HepG2 (cell line): ENCODE measurements at regions not wholly inside any gene's neighbourhood (a gene's known extent, or its start where the extent isn't known, plus 50 kb on each side); places are given as distances from the start of the nearest gene placed in this dataset.

Experiments used
- ATAC-seq: fragments of 200-7000 bp; cut with Tn5 transposase; 3 replicates; pipeline ENCODE4 v1.9.1; 2020; ENCODE audit warnings: mild to moderate bottlenecking, moderate library complexity
- BruUV-seq: library from RNA; stranded (reverse); fragments of 400-500 nt; replicated peaks from 2 replicates; lab custom pipeline; 2021; lab: Mats Ljungman, UMichigan
- CTCF ChIA-PET: fragments of 300-600 bp; formaldehyde crosslinking; extraction: SDS; loops from one replicate; lab custom pipeline; 2021; ENCODE audit warnings: low total read pairs, inconsistent platforms, low intra/inter-chr PET ratio; lab: Yijun Ruan, JAX
- POLR2A ChIA-PET: fragments of 350-600 bp; sonication (Branson Sonifier 250); formaldehyde crosslinking; loops from one replicate; lab custom pipeline; 2020; ENCODE audit warnings: antibody characterized with exemption, inconsistent platforms; lab: Yijun Ruan, JAX
- DNase-seq: peaks from one replicate; pipeline ENCODE4 v3.0.0-alpha.2; 2015; ENCODE audit warnings: low spot score
- FAIRE-seq: peaks from 3 replicates; lab custom pipeline; 2011; peaks lifted over from hg19 to GRCh38; lab: Jason Lieb, UNC
- H2AFZ ChIP-seq: one replicate; pipeline ENCODE4 v1.6.1; 2011; ENCODE audit warnings: low read length, inconsistent platforms
- H3K27ac ChIP-seq: fragments of 300-600 bp; 3 replicates; pipeline ENCODE4 v1.8.0; 2011; ENCODE audit warnings: mixed run types, mild to moderate bottlenecking, mixed read lengths, low read length, inconsistent platforms; ENCODE audit not compliant: insufficient read depth; ENCODE audit errors: extremely low read length
- H3K27me3 ChIP-seq, 2 experiments: fragments of 200-600 bp in 1 of 2; 2 replicates in 1 of 2; 3 replicates in 1 of 2; pipeline versions ENCODE4 v1.6.0 to v1.8.0; 2011; ENCODE audit warnings: low read length in 2 of 2, mild to moderate bottlenecking in 2 of 2, moderate library complexity in 2 of 2, inconsistent platforms in 1 of 2; ENCODE audit not compliant: insufficient read depth in 2 of 2, control insufficient read depth in 1 of 2
- H3K36me3 ChIP-seq, 2 experiments: fragments of 200-600 bp in 1 of 2; replicated peaks in 1 of 2; 2 replicates in 1 of 2; 3 replicates in 1 of 2; pipeline versions ENCODE4 v1.5.1 to v1.8.0; 2011; ENCODE audit warnings: low read length in 2 of 2, inconsistent platforms in 1 of 2; ENCODE audit not compliant: insufficient read depth in 2 of 2, control insufficient read depth in 1 of 2
- H3K4me1 ChIP-seq: 2 replicates; pipeline ENCODE4 v1.5.1; 2012; ENCODE audit warnings: low read length, inconsistent platforms; ENCODE audit not compliant: insufficient read depth
- H3K4me2 ChIP-seq: 2 replicates; pipeline ENCODE4 v1.6.0; 2011; ENCODE audit warnings: low read depth, low read length, inconsistent platforms
- H3K4me3 ChIP-seq, 3 experiments: fragments of 200-600 bp in 1 of 3; sonication (generic), shearing (Covaris generic) in 1 of 3; replicated peaks in 1 of 3; 2 replicates each; pipeline ENCODE4 v1.5.1; 2011 to 2016; ENCODE audit warnings: low read length in 3 of 3, inconsistent platforms in 2 of 3, low read depth in 2 of 3, mild to moderate bottlenecking in 2 of 3, control low read depth in 1 of 3, mixed read lengths in 1 of 3; ENCODE audit not compliant: insufficient read depth in 1 of 3
- H3K79me2 ChIP-seq: one replicate; pipeline ENCODE4 v1.6.1; 2011; ENCODE audit warnings: low read length, inconsistent platforms; ENCODE audit not compliant: insufficient read depth
- H3K9ac ChIP-seq: 2 replicates; pipeline ENCODE4 v1.6.0; 2011; ENCODE audit warnings: mild to moderate bottlenecking, low read depth, low read length, inconsistent platforms; ENCODE audit not compliant: insufficient read depth
- H3K9me3 ChIP-seq: 2 replicates; pipeline ENCODE4 v1.5.1; 2012; ENCODE audit warnings: mild to moderate bottlenecking, low read length
- H4K20me1 ChIP-seq: 2 replicates; pipeline ENCODE4 v1.6.0; 2011; ENCODE audit warnings: inconsistent platforms, mild to moderate bottlenecking, low read length, moderate library complexity; ENCODE audit not compliant: insufficient read depth
- ELK4 ChIP-seq: sonication (generic); formaldehyde crosslinking; IDR thresholded peaks from 2 replicates; pipeline ENCODE4 v1.9.0; 2021; ENCODE audit warnings: missing genetic modification reagents, borderline replicate concordance
- MBD4 ChIP-seq: IDR thresholded peaks from 2 replicates; pipeline ENCODE4 v1.6.1; 2012; ENCODE audit warnings: low read length, inconsistent platforms, borderline replicate concordance
- MEIS1 ChIP-seq: sonication (generic); formaldehyde crosslinking; IDR thresholded peaks from 2 replicates; pipeline ENCODE4 v1.9.0; 2021; ENCODE audit warnings: mild to moderate bottlenecking, missing genetic modification reagents, moderate library complexity, borderline replicate concordance
- SP2 ChIP-seq: sonication (generic); formaldehyde crosslinking; IDR thresholded peaks from 2 replicates; pipeline ENCODE4 v1.5.1; 2020; ENCODE audit warnings: mild to moderate bottlenecking, missing genetic modification reagents
- ZEB1 ChIP-seq: IDR thresholded peaks from 2 replicates; pipeline ENCODE4 v1.6.1; 2012; ENCODE audit warnings: mild to moderate bottlenecking, low read depth, inconsistent platforms; ENCODE audit not compliant: insufficient replicate concordance
- ZNF205 ChIP-seq: IDR thresholded peaks from 2 replicates; pipeline ENCODE4 v1.6.1; 2018; ENCODE audit warnings: missing biosample characterization, missing genetic modification reagents
- ZNF354B ChIP-seq: sonication (generic); formaldehyde crosslinking; IDR thresholded peaks from 2 replicates; pipeline ENCODE4 v1.8.0; 2022; ENCODE audit warnings: mild to moderate bottlenecking, missing genetic modification reagents
- ZSCAN20 ChIP-seq: sonication (generic); formaldehyde crosslinking; IDR thresholded peaks from 2 replicates; pipeline ENCODE4 v1.4.0; 2020; ENCODE audit warnings: missing genetic modification reagents, mild to moderate bottlenecking, borderline replicate concordance
- ZSCAN29 ChIP-seq: sonication (generic); formaldehyde crosslinking; conservative IDR thresholded peaks from 2 replicates; pipeline ENCODE4 v1.4.0; 2020; ENCODE audit warnings: mild to moderate bottlenecking, missing genetic modification reagents
- in situ Hi-C: cut with HindIII; loops from 2 replicates; pipeline ENCODE4 v1.10.0; 2017; ENCODE audit warnings: low pct_unique_long_range_greater_than_20kb; ENCODE audit not compliant: extremely low pct_ligation_motif_present
- intact Hi-C: fragments of 100-400 bp; cut with micrococcal nuclease; formaldehyde crosslinking; loops from one replicate; pipeline ENCODE4 v1.10.0; 2022; ENCODE audit not compliant: unreplicated experiment
- TF ChIP-seq, protein P1 (sequence below): sonication (generic); formaldehyde crosslinking; IDR thresholded peaks from 2 replicates; pipeline ENCODE4 v1.8.1; 2023; ENCODE audit warnings: mild to moderate bottlenecking, missing genetic modification reagents

DNA sequence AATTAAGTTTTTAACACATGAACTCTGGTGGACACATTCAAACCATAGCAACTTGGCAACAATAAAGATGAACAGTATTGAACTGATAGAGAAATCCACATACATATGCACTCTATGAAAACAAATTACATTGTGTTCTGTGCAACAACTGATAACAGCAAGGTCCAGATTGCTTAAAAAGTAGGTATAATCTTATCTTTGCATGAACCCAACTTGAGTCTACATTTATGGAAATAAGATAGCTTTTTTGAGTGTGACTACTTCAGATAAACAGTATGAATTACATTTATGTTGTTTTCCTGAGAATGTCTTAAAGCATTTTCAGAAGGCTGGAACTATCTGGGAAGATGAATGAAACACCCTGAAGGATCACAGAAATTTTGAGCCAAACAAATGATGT is 212.6 kb upstream of the GK2 start:
- BruUV-seq = no TSS peak
- CTCF ChIA-PET = no interaction called here
- Histone ChIP-seq H3K9me3 (no peaks in the 10 kb centered on the region), H3K27ac (no peak overlapping the region), H3K4me3 (no peak overlapping the region), H3K36me3 (no peaks in the 10 kb centered on the region), H3K79me2 (no peaks in the 10 kb centered on the region), H3K4me2 (no peak overlapping the region), H2AFZ (no peak overlapping the region), H3K4me1 (no peaks in the 10 kb centered on the region), H3K27me3 (no peaks in the 10 kb centered on the region), H3K9ac (no peak overlapping the region), H4K20me1 (no peaks in the 10 kb centered on the region)
- DNase-seq (no peak), ATAC-seq (no peak), FAIRE-seq (no peak)
- POLR2A ChIA-PET = no interaction called here
- intact Hi-C loops (no loop called here), in situ Hi-C loops (no loop called here)
- TF ChIP-seq, protein P1, sequence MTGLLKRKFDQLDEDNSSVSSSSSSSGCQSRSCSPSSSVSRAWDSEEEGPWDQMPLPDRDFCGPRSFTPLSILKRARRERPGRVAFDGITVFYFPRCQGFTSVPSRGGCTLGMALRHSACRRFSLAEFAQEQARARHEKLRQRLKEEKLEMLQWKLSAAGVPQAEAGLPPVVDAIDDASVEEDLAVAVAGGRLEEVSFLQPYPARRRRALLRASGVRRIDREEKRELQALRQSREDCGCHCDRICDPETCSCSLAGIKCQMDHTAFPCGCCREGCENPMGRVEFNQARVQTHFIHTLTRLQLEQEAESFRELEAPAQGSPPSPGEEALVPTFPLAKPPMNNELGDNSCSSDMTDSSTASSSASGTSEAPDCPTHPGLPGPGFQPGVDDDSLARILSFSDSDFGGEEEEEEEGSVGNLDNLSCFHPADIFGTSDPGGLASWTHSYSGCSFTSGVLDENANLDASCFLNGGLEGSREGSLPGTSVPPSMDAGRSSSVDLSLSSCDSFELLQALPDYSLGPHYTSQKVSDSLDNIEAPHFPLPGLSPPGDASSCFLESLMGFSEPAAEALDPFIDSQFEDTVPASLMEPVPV (CRISPR knock-in tag) = no peak
- no peak for TF ChIP-seq ZNF354B (CRISPR knock-in tag)
- TF ChIP-seq ZSCAN29 = no peak
- no peak for TF ChIP-seq ZNF205
- TF ChIP-seq SP2 (CRISPR knock-in tag) = no peak
- no peak for TF ChIP-seq MEIS1
- no peak for TF ChIP-seq ZEB1
- no peak for TF ChIP-seq ELK4 (CRISPR knock-in tag)
- TF ChIP-seq MBD4 = no peak
- TF ChIP-seq ZSCAN20 (CRISPR knock-in tag) = no peak
